Stimulated activated CD4-positive, alpha-beta T cell treated with anti-CD3 and anti-CD28 coated beads, Interleukin-2, amount 100 ng/mL, for 48 hours (primary cell): ENCODE measurements at regions not wholly inside any gene's neighbourhood (a gene's known extent, or its start where the extent isn't known, plus 50 kb on each side); places are given as distances from the start of the nearest gene placed in this dataset.

Experiments
- DNase-seq, 2 donors: peaks; one replicate each; pipeline ENCODE4 v3.0.0-alpha.2; 2020

GRCh38 chr6:4401408-4402368 is 266.3 kb upstream of the ECI2 start:
- no peak for DNase-seq

GRCh38 chr6:4399656-4400055 is 264.3 kb upstream of the ECI2 start:
- DNase-seq, result no peak

GRCh38 chr6:4398791-4399190 is 263.4 kb upstream of the ECI2 start:
- DNase-seq, result no peak

- no peak for DNase-seq
These were observed 261.9 kb upstream of the ECI2 start for GRCh38 chr6:4397307-4397706.

- DNase-seq, result no peak
These were observed 260.7 kb upstream of the ECI2 start for GRCh38 chr6:4396044-4396443.

GRCh38 chr6:4395386-4395785 is 260.0 kb upstream of the ECI2 start:
- DNase-seq, result no peak

- DNase-seq, result no peak
These were observed 259.4 kb upstream of the ECI2 start for GRCh38 chr6:4394786-4395185.

GRCh38 chr6:4388675-4389074 is 253.3 kb upstream of the ECI2 start:
- DNase-seq, result no peak

- DNase-seq, result no peak
These were observed 249.3 kb upstream of the ECI2 start for GRCh38 chr6:4384656-4385055.

GRCh38 chr6:4383910-4384638 is 248.7 kb upstream of the ECI2 start:
- no peak for DNase-seq

GRCh38 chr6:4382362-4382853 is 247.0 kb upstream of the ECI2 start:
- no peak for DNase-seq

GRCh38 chr6:4381381-4381780 is 246.0 kb upstream of the ECI2 start:
- DNase-seq, result no peak

- DNase-seq, result no peak
These were observed 245.5 kb upstream of the ECI2 start for GRCh38 chr6:4380881-4381281.

GRCh38 chr6:4379958-4380357 is 244.6 kb upstream of the ECI2 start:
- no peak for DNase-seq

- no peak for DNase-seq
These were observed 243.1 kb upstream of the ECI2 start for GRCh38 chr6:4378319-4378996.

GRCh38 chr6:4377603-4378002 is 242.2 kb upstream of the ECI2 start:
- no peak for DNase-seq

- no peak for DNase-seq
These were observed 238.8 kb upstream of the ECI2 start for GRCh38 chr6:4374216-4374615.

- no peak for DNase-seq
These were observed 237.5 kb upstream of the ECI2 start for GRCh38 chr6:4372866-4373265.

- DNase-seq, result no peak
These were observed 236.0 kb upstream of the ECI2 start for GRCh38 chr6:4371207-4371921.

GRCh38 chr6:4370066-4370465 is 234.7 kb upstream of the ECI2 start:
- no peak for DNase-seq

GRCh38 chr6:4369616-4370015 is 234.2 kb upstream of the ECI2 start:
- DNase-seq, result no peak

- DNase-seq, result no peak
These were observed 233.3 kb upstream of the ECI2 start for GRCh38 chr6:4368649-4369048.

- DNase-seq, result no peak
These were observed 232.3 kb upstream of the ECI2 start for GRCh38 chr6:4367643-4368042.
